PC-3 (cell line): ENCODE measurements at regions not wholly inside any gene's neighbourhood (a gene's known extent, or its start where the extent isn't known, plus 50 kb on each side); places are given as distances from the start of the nearest gene placed in this dataset.

ENCODE experiments used
- ATAC-seq: fragments of 200-7000 bp; cut with Tn5 transposase; 2 replicates; pipeline ENCODE4 v1.9.1; 2020; ENCODE audit warnings: mild to moderate bottlenecking, moderate library complexity
- BruUV-seq: library from RNA; stranded (reverse); fragments of 400-500 nt; replicated peaks from 2 replicates; lab custom pipeline; 2021; lab: Mats Ljungman, UMichigan
- CTCF ChIA-PET: fragments of 300-600 bp; sonication (Branson Sonifier 250); formaldehyde crosslinking; loops from one replicate; lab custom pipeline; 2022; ENCODE audit warnings: antibody characterized with exemption; lab: Charles Lee
- POLR2A ChIA-PET: fragments of 300-600 bp; sonication (Branson Sonifier 250); formaldehyde crosslinking; loops from one replicate; lab custom pipeline; 2022; ENCODE audit warnings: antibody characterized with exemption; ENCODE audit not compliant: unreplicated experiment; lab: Charles Lee
- DNase-seq: peaks from one replicate; pipeline ENCODE4 v3.0.0-alpha.2; 2015
- H2AFZ ChIP-seq: fragments of 300-600 bp; sonication (generic); 2 replicates; pipeline ENCODE4 v1.6.0; 2016; ENCODE audit warnings: antibody characterized with exemption, low read length
- H3F3A ChIP-seq: fragments of 300-600 bp; sonication (generic); one replicate; pipeline ENCODE4 v1.6.0; 2017; ENCODE audit warnings: antibody characterized with exemption, low read length, control low read depth, mild to moderate bottlenecking; ENCODE audit not compliant: unreplicated experiment
- H3K27ac ChIP-seq: fragments of 300-600 bp; sonication (generic); 2 replicates; pipeline ENCODE4 v1.5.1; 2016; ENCODE audit warnings: mild to moderate bottlenecking, low read length
- H3K27me3 ChIP-seq: fragments of 300-600 bp; sonication (generic); 2 replicates; pipeline ENCODE4 v1.6.1; 2016; ENCODE audit warnings: low read length, mixed read lengths
- H3K36me3 ChIP-seq: fragments of 300-600 bp; sonication (generic); 2 replicates; pipeline ENCODE4 v1.6.1; 2016; ENCODE audit warnings: low read depth, mixed run types, low read length, mixed read lengths
- H3K4me1 ChIP-seq: fragments of 300-600 bp; sonication (generic); 2 replicates; pipeline ENCODE4 v1.5.1; 2016; ENCODE audit warnings: low read length; ENCODE audit not compliant: insufficient read depth
- H3K4me2 ChIP-seq: fragments of 300-600 bp; sonication (generic); 2 replicates; pipeline ENCODE4 v1.6.0; 2016; ENCODE audit warnings: low read length
- H3K4me3 ChIP-seq: fragments of 300-600 bp; sonication (generic); 2 replicates; pipeline ENCODE4 v1.5.1; 2016; ENCODE audit warnings: mild to moderate bottlenecking, low read length, mixed read lengths
- H3K79me2 ChIP-seq: fragments of 300-600 bp; sonication (generic); 2 replicates; pipeline ENCODE4 v1.6.1; 2017; ENCODE audit warnings: low read length, mixed read lengths
- H3K9ac ChIP-seq: fragments of 300-600 bp; sonication (generic); 2 replicates; pipeline ENCODE4 v1.6.0; 2016; ENCODE audit warnings: mild to moderate bottlenecking, low read length
- H3K9me2 ChIP-seq: fragments of 300-600 bp; sonication (generic); replicated peaks from 2 replicates; pipeline ENCODE4 v1.6.1; 2016; ENCODE audit warnings: mixed run types, low read length, mixed read lengths
- H3K9me3 ChIP-seq: fragments of 300-600 bp; sonication (generic); 2 replicates; pipeline ENCODE4 v1.6.1; 2016; ENCODE audit warnings: low read length, mixed read lengths
- H4K20me1 ChIP-seq: fragments of 300-600 bp; sonication (generic); 2 replicates; pipeline ENCODE4 v1.6.1; 2016; ENCODE audit warnings: low read length, mixed read lengths
- EZH2 ChIP-seq: fragments of 300-600 bp; sonication (generic); IDR thresholded peaks from one replicate; pipeline ENCODE4 v1.6.1; 2017; ENCODE audit warnings: antibody characterized with exemption, mild to moderate bottlenecking, low read length; ENCODE audit not compliant: unreplicated experiment
- EZH2phosphoT487 ChIP-seq: fragments of 300-600 bp; sonication (generic); IDR thresholded peaks from 2 replicates; pipeline ENCODE4 v1.6.1; 2018; ENCODE audit warnings: mild to moderate bottlenecking, antibody characterized with exemption, low read length, borderline replicate concordance
- intact Hi-C: fragments of 100-400 bp; cut with micrococcal nuclease; formaldehyde crosslinking; loops from 2 replicates; pipeline ENCODE4 v1.9.0; 2023
- TF ChIP-seq, protein P1 (sequence below): fragments of 300-600 bp; sonication (generic); conservative IDR thresholded peaks from 2 replicates; pipeline ENCODE4 v1.5.1; 2017; ENCODE audit warnings: antibody characterized with exemption, low read depth, mild to moderate bottlenecking, low read length

DNA sequence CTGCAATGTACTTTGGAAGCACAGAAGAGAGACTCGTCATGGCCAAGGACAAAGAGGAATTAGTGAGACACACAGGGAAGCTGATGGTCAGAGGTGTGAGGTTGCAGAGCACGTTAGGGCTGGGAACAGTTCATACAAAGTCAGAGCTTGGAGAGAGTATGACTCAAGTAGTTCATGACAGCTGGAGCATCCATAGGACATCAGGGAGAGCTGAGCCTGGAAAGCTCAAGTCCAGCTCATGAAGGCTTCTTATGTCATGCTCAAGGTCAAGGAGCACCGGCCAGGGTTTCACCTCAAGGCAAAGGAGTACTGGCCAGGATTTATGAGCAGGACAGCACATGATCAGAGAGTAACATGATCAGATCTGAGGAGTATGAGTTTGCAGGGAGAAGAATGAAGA, 64.6 kb upstream of the CHST1 start:
- ATAC-seq, result no peak
- Histone ChIP-seq H3K9ac (no peak overlapping the region), H3K9me3 (no peaks in the 10 kb centered on the region), H4K20me1 (no peaks in the 10 kb centered on the region), H3K36me3 (no peaks in the 10 kb centered on the region), H3K4me1 (no peaks in the 10 kb centered on the region), H3K4me3 (no peak overlapping the region), H3K27ac (no peak overlapping the region), H3K9me2 (no peaks in the 10 kb centered on the region), H3K27me3 (peaks cover 35% of the 10 kb centered on the region), H2AFZ (no peak overlapping the region), H3F3A (no peaks in the 10 kb centered on the region), H3K79me2 (no peaks in the 10 kb centered on the region), H3K4me2 (no peak overlapping the region)
- no peak for TF ChIP-seq EZH2
- ChIA-PET CTCF (no interaction called here), POLR2A (no interaction called here)
- no peak for DNase-seq
- intact Hi-C loops, result no loop called here
- BruUV-seq, result no TSS peak

DNA sequence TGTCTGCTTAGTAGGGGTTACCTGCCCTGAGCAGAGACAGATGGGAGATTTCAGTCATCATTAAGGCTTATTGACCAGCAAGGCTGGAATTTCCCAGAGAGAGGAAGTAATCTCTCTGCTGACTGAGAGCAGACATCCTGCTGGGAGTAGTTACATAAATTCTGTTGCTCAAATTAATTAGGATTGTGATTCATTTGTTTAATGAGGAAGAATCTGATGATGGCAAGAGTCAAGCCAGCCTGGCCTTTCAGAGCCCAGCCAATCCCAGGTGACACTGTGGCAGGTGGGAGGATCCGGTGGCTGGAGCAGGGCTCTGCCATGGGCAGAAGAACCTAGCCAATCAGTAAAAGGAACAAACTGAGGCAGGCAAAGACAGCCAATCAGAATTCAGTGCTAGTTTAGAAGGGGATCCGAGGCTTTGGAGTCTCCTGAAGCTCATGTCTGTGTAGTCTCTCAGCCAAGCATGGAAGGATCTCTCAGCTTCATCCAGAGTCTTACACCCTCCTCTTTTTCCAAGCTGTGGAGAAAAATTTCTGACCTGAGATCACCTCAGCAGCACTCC, 61.2 kb upstream of the CHST1 start:
- intact Hi-C loops, result no loop called here
- DNase-seq, result no peak
- BruUV-seq, result no TSS peak
- H3K4me1 ChIP-seq, result no peaks in the 10 kb centered on the region
- H3K9me2 ChIP-seq, result no peaks in the 10 kb centered on the region
- ChIA-PET POLR2A (no interaction called here), CTCF (no interaction called here)
- H3F3A ChIP-seq, result no peaks in the 10 kb centered on the region
- no peak for ATAC-seq
- H2AFZ ChIP-seq, result no peak overlapping the region
- H3K27me3 ChIP-seq, result peaks cover 46% of the 10 kb centered on the region
- no peak overlapping the region for H3K27ac ChIP-seq
- H3K79me2 ChIP-seq, result no peaks in the 10 kb centered on the region
- no peak overlapping the region for H3K9ac ChIP-seq
- no peaks in the 10 kb centered on the region for H3K36me3 ChIP-seq
- H3K9me3 ChIP-seq, result no peaks in the 10 kb centered on the region
- H4K20me1 ChIP-seq, result no peaks in the 10 kb centered on the region
- no peak overlapping the region for H3K4me2 ChIP-seq
- no peak for TF ChIP-seq EZH2
- TF ChIP-seq, protein P1, sequence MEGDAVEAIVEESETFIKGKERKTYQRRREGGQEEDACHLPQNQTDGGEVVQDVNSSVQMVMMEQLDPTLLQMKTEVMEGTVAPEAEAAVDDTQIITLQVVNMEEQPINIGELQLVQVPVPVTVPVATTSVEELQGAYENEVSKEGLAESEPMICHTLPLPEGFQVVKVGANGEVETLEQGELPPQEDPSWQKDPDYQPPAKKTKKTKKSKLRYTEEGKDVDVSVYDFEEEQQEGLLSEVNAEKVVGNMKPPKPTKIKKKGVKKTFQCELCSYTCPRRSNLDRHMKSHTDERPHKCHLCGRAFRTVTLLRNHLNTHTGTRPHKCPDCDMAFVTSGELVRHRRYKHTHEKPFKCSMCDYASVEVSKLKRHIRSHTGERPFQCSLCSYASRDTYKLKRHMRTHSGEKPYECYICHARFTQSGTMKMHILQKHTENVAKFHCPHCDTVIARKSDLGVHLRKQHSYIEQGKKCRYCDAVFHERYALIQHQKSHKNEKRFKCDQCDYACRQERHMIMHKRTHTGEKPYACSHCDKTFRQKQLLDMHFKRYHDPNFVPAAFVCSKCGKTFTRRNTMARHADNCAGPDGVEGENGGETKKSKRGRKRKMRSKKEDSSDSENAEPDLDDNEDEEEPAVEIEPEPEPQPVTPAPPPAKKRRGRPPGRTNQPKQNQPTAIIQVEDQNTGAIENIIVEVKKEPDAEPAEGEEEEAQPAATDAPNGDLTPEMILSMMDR, result no peak
- TF ChIP-seq EZH2phosphoT487, result no peak
- H3K4me3 ChIP-seq, result no peak overlapping the region

DNA sequence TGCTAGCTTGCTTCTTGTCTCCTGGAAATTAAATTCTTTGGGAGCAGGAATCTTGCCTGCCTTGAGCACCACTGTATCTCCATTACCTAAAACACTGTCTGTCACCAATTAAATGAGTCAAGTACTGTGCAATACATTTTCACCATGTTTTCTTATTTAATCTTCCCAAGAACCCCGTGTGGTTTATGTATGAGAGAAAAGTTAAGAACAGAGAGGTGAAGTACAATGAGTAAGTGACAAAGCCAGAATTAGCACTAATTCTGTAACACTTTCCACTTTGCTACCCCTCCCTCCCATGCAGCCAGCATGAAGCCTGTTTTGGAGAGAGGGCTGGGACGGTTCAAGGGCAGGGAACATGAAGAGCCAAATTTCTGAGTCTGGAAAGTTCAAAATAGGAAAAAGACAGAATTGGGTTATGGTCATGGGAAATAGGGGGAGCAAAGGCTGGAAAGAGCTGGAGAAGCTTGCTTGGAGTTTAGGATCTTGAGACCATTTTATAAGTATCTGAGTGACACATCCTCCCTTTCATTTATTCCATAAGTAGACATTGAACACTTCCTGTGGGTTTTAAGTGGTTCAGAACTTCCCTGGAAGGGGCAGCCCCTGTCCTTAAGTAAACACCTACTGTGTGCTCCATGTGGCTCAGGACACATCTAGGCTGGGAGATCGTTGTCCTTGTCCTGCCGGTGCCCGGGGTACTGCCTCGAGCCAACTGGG, 60.5 kb upstream of the CHST1 start:
- no TSS peak for BruUV-seq

More for the DNA sequence above, 60.5 kb upstream of the CHST1 start:
- H3K4me1 ChIP-seq, result no peaks in the 10 kb centered on the region
- no peaks in the 10 kb centered on the region for H3K79me2 ChIP-seq
- no peak overlapping the region for H3K4me2 ChIP-seq
- H3K4me3 ChIP-seq, result no peak overlapping the region
- ChIA-PET CTCF (no interaction called here), POLR2A (no interaction called here)
- no peaks in the 10 kb centered on the region for H3K9me2 ChIP-seq
- H3K27me3 ChIP-seq, result peaks cover 50% of the 10 kb centered on the region
- no peaks in the 10 kb centered on the region for H3F3A ChIP-seq
- DNase-seq (no peak), ATAC-seq (no peak)
- H4K20me1 ChIP-seq, result no peaks in the 10 kb centered on the region
- no peaks in the 10 kb centered on the region for H3K36me3 ChIP-seq
- no peak for TF ChIP-seq EZH2
- no peaks in the 10 kb centered on the region for H3K9me3 ChIP-seq
- no peak overlapping the region for H3K27ac ChIP-seq
- no peak overlapping the region for H2AFZ ChIP-seq
- H3K9ac ChIP-seq, result no peak overlapping the region
- intact Hi-C loops, result no loop called here
